Activated CD4-positive, CD25-positive, alpha-beta regulatory T cell treated with anti-CD3 and anti-CD28 coated beads, Interleukin-2, amount 50 U/mL, for 72 hours (primary cell): ENCODE measurements at regions not wholly inside any gene's neighbourhood (a gene's known extent, or its start where the extent isn't known, plus 50 kb on each side); places are given as distances from the start of the nearest gene placed in this dataset.

ENCODE experiments used
- DNase-seq: peaks from one replicate; pipeline ENCODE4 v3.0.0; 2021

- no peak for DNase-seq
Observed at GRCh38 chr3:187823746-187824145, 78.5 kb upstream of the BCL6 start.

- DNase-seq = no peak
Observed at GRCh38 chr3:187827723-187828122, 82.5 kb upstream of the BCL6 start.

GRCh38 chr3:187828579-187829452 is 83.5 kb upstream of the BCL6 start:
- no peak for DNase-seq

GRCh38 chr3:187830181-187830580 is 84.9 kb upstream of the BCL6 start:
- no peak for DNase-seq

- no peak for DNase-seq
Observed at GRCh38 chr3:187831125-187832051, 86.1 kb upstream of the BCL6 start.

GRCh38 chr3:187832202-187832601 is 86.9 kb upstream of the BCL6 start:
- DNase-seq = no peak

- no peak for DNase-seq
Observed at GRCh38 chr3:187833375-187833774, 88.1 kb upstream of the BCL6 start.

GRCh38 chr3:187833799-187834578 is 88.7 kb upstream of the BCL6 start:
- DNase-seq = no peak

- DNase-seq = no peak
Observed at GRCh38 chr3:187836823-187837770, 91.8 kb upstream of the BCL6 start.

GRCh38 chr3:187838016-187838540 is 92.8 kb upstream of the BCL6 start:
- DNase-seq = no peak

- DNase-seq = no peak
Observed at GRCh38 chr3:187839422-187839821, 94.2 kb upstream of the BCL6 start.

- no peak for DNase-seq
Observed at GRCh38 chr3:187840856-187841255, 95.6 kb upstream of the BCL6 start.

- no peak for DNase-seq
Observed at GRCh38 chr3:187841560-187841959, 96.3 kb upstream of the BCL6 start.

GRCh38 chr3:187843654-187844053 is 98.4 kb upstream of the BCL6 start:
- DNase-seq = no peak

GRCh38 chr3:187844708-187845107 is 99.4 kb upstream of the BCL6 start:
- DNase-seq = no peak

- no peak for DNase-seq
Observed at GRCh38 chr3:187845826-187846225, 100.6 kb upstream of the BCL6 start.

- no peak for DNase-seq
Observed at GRCh38 chr3:187848401-187848800, 103.1 kb upstream of the BCL6 start.

GRCh38 chr3:187849016-187849654 is 103.9 kb upstream of the BCL6 start:
- DNase-seq = no peak

- no peak for DNase-seq
Observed at GRCh38 chr3:187850258-187850921, 105.1 kb upstream of the BCL6 start.
